OCI-M2 (cell line): ENCODE measurements at regions not wholly inside any gene's neighbourhood (a gene's known extent, or its start where the extent isn't known, plus 50 kb on each side); places are given as distances from the start of the nearest gene placed in this dataset.

Experiments used
- DNase-seq: peaks from one replicate; lab custom pipeline; 2025; ENCODE audit not compliant: unreplicated experiment; lab: John Stamatoyannopoulos, UW

DNA sequence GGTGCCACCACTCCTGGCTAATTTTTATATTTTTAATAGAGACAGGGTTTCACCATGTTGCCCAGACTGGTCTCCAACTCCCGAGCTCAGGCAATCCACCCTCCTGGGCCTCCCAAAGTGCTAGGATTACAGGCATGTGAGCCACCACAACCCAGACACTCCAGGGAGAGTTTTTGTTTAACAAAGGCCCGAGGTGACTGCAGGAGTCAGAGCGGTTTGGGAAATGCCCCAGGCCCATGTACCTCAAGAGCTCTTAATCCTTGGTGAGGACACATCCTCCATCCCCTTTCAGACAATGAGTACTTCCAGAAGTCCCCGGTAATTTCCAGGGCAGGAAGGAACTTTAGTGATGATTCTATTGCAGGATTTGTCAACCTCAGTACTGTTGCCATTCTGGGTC lies 176.0 kb downstream of the ESRRB start:
- no peak for DNase-seq

DNA sequence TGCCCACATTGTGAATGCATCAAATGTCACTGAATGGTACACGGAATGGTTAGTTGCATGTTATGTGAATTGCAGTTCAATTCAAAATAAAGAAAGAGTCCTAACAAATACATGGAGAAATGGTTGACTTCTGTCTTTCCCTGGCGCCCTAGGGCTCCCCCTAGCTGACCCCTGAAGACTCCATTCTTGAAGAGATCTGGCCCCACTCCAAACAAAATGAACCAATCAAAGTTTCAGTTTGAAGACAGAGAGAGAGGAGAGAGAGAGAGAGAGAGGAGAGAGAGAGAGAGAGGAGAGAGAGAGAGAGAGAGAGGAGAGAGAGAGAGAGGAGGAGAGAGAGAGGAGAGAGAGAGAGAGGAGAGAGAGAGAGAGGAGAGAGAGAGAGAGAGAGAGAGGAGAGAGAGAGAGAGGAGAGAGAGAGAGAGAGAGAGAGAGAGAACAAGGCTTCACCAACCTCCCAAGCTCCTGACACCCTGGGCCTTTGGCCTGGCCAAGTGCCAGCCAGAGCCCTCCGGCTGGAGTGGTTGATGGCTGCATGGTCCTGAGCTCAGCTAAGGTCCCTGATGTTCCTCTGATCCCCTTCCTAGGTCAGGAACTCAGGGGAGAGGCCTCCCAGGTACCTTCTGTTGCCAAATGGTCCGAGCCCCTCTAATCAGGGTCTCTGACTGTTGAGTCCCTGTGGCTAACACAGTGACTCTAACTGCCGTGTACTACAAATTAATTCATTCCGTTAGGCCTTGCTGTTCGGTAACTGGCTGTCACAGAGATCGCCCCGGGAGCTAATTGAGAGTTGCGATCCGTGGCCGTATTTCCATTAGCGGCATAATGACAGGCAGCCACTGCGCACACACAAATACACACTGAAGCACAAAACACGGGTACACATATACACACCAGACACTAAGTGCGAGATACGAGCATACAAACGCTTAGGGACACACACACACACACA lies 188.8 kb downstream of the ESRRB start:
- no peak for DNase-seq

DNA sequence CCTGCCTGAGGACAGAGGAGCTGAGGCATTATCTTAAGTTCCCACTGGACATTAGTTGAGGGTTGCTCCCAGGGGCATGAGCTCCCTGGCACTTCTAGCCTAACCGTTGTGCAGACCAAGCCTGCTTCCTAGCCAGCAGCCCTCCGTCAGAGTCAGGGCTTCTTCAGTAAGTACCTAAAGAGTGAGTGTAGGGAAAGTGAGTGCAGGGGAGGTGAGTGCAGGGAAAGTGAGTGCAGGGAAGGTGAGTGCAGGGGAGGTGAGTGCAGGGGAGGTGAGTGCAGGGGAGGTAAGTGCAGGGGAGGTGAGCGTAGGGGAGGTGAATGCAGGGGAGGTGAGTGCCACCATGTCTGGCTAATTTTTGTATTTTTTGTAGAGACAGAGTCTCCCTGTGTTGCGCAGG lies 190.5 kb downstream of the ESRRB start:
- DNase-seq, result no peak

DNA sequence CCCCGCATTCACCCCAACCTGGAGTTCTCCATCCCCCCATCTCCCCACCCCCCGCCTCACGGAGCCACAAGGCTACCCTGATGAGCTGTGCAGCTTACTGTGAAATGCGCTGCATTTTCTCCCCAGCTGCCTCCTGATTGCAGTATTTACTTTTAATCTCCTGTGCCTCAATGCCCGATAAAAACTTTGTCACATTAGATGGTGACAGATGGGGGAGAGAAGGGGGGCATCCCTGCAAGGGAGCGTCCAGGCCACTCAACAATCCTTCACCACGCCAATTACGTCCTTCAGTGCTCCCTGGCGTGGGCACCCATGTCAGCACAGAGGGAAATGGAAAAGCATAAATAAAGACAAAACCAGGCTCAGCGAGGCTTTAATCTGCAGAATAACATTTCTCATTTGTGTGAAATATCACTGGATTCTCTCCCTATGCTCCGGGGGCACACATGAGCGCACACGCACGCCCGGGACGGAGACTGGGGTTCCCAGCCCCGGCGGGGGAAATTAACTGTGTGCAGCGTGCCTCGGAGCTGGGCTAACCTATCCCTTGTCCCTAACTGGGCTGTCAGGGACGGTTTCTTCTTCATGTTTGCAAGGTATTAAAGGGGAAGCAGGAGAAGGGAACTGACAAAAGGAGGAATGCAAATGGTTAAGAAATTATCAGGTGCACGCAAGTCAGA lies 186.7 kb upstream of the VASH1 start:
- no peak for DNase-seq

DNA sequence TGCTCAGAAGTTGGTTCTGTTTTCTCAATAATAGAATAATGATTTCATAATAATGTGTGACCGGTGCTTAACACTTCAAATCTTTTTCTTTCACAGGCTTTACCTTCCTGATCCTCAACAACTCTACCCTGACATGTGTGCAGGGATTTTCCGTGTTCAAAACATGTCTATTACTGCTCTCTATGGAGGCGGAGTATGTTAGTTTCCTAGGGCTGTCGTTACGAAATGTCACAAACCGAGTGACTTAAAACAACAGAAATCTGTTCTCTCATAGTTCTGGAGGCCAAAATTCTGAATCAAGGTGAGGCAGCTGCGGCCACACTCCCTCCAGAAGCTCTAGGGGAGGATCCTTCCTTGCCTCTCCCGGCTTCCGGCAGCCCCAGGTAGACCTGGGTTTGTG lies 186.2 kb upstream of the VASH1 start:
- no peak for DNase-seq

DNA sequence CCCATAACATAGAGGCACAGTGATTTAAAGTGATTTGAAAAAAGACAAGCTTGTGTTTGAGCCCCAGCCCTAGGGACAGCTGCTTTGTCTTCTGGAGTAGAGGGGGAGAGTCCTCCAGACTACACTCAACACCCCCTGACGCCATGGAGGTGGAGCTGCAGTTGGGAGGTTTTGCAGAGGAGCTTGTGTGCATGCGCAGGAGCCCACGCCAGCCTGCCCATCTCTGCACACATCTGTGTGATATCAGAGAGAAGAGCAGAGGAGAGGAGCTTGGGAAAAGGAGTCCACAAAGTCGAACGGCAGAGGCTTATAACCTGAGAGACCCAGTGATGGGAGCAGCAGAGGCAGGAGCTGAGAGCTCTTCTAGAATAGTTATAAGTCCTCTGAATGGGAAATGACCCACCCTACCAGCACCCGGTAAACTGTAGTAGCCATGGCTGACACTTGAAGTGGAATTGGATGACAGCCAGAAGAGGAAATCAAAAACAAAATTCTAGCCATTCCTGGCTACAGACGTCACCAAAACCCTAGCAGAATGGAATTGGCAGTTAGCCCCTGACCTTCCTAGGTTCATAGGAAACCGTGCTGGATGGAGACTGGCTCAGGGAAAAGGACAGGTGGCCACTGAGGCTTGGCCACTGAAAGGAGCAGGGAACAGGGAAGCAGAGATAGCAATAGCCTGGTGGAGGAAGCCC lies 185.1 kb upstream of the VASH1 start:
- no peak for DNase-seq

DNA sequence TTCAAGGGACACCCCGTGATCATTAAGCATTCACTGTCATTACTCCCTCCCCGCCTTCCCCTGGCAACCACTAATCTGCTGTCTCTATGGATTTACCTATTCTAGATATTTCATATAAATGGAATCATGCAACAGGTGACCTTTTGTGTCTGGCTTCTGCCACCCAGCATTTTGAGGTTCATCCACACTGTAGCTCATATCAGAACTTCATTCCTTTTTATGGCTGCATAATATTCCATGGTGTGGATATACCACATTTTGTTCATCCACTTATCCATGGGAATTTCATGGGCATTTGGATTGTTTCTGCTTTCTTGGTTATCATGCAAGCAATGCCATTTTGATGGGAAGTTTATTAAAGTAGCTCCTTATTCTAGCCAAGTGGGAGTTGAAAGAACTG lies 184.2 kb upstream of the VASH1 start:
- DNase-seq, result no peak

DNA sequence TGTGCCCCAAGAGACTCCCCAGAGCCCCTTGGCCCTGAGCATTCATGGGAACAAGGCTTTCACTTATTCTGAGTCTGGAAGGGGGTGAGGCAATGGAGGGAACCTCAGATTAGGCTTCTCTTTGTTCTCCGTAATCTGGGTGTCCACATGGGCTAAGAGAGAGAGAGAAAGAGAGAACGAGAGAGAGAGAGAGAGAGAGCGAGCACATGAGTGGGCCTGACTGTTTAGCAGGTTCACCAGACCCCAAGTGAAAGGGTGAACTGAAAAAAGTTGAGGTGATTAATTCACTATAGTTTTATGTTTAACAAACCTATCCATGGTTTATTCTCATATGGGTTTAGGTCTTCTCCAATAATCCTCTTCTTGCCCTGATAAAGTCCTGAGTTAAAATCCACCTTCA lies 183.4 kb upstream of the VASH1 start:
- DNase-seq, result no peak

DNA sequence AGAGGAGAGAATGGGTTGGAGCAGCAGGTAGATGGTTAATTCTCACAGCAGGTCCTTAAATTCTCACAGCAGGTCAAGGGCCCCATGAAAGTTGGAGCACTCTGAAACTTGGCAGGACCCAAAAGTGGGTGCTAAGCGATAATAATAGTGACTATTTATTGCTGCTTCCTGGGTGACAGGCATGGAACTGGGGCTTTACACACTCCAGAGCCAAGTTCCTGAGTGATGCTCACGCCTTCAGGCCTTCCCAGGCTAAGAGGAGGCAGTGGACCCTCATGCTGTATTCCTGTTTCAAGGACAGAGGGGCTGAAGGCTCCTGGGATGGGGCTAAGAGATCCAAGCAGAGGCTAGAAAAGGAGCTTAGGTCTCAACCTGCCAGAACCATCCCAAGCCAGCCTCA lies 180.9 kb upstream of the VASH1 start:
- DNase-seq, result no peak

DNA sequence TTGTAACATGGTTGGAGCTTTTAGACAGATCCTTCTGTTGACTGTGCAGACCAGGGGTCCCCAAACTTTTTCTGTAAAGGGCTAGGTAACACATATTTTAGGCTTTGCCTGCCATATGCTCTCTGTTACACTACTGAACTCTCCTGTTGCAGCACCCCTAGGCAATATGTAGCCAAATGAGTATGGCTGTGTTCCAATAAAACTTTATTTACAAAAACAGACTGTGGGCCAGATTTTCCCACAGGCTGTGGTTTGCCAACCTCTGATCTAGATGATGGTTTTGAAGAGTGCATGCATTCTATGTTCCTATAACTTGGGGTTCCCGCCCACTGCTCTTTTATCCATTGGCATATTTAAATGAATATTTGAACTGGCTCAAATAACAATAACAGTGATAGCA lies 180.3 kb upstream of the VASH1 start:
- no peak for DNase-seq

DNA sequence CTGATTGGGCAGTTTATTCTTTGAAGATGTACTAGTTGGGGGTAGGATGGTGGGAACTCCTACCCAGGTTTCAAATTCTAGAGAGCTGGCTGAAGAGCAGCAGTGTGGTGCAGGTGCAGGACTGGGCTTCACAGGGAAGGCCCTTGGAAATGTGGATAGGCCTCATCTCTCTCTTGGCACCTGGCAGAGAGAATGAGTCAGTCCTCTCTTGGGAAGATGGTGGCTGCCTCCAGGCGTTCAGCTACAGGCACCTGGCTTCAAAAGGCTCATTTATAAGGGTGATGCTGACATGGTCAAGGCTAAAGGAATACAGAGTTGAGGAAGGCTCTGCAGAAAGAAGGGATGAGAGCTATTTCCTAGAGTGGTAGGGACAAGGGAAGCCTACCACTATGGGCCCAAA lies 179.7 kb upstream of the VASH1 start:
- DNase-seq, result no peak

DNA sequence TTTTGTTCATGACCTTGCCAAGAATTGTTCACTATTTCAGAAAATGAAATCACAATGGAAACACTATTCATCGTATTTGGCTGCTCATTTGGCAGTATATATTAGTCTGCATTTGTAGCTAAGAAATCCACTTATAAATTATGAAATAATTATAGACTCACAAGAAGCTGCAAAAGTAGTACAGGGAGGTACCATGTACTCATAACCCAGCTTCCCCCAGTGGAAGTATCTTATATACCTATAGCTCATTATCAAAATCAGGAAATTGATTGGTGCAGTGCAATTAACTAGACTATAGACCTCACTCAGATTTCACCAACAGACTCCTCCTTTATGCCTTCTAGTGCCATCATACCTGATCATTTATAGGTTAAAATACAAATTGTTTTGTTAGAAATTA lies 178.8 kb upstream of the VASH1 start:
- no peak for DNase-seq

DNA sequence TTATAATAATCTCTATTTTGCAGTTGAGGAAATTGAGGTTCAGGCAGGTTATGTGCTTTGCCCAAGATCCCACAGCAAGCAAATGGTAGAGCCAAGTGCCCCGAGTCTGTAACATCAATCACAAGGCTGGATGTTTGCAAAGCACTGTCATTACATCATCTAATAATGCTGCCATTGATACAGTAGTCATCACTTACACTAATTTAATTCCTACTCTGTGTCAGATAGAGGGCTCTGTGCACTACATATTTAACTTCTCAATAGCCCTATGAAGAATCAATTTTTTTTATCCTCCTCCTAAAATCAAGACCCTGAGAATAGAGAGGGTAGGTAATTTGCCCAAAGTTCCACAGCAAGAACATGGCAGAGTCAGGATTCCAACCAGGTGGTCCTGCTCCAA lies 178.1 kb upstream of the VASH1 start:
- DNase-seq, result no peak

DNA sequence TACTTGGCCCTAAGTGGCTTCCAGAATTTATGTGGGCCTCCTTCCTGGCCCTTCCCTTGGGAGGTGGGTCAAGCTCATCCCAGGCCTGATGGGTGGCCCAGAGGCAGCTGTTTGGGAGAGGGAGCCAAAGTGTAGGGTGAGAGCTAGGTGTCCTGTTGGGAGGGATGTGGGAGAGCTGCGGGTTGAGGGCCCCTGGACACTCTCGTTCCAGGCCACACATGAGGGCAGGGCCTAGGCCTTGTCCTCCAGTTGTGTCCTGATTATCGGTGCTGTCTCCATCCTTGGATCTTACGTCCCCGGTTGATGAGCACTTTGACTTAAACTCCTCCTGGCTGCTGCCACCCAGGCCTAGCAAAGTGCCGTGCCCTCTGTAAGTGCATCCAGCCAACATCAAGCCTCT lies 177.5 kb upstream of the VASH1 start:
- DNase-seq, result no peak

DNA sequence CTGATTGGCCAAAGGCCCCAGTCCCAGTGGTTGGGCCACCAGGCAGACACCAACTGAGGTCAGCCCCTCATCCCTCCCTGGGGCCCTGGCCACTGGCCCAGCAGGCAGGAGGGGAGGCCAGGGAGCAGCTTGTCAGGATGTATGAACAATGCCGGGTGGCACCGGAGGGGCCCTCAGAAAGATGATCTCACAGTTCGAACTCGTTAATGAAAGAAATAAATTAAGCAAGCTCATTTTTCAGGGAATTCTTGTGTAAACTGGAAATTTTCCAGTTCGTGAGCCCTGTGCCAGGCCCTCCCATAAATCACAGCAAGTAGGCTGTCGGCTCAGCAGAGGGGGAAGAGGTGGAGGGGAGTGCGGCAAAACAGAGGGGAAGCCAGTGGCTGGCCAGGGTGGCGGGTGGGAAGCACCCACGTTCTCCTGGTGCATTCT lies 177.0 kb upstream of the VASH1 start:
- DNase-seq, result no peak

DNA sequence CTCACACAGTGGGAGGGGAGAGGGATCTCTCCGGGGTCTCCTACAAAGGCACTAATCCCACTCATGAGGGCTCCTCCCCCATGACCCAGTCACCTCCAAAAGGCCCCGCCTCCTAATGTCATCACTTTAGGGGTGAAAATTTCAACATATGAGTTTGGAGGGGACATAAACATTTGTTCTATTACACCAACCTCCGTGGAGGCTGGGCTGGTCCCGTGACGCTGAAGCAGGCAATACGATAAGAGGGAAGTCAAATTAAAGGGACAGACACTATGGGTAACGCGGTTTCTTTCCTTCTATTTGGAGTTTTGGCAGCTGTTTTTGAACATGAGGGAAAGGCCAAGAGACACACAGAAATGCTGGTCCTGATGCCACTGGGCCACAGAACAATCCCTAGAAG lies 175.7 kb upstream of the VASH1 start:
- no peak for DNase-seq

DNA sequence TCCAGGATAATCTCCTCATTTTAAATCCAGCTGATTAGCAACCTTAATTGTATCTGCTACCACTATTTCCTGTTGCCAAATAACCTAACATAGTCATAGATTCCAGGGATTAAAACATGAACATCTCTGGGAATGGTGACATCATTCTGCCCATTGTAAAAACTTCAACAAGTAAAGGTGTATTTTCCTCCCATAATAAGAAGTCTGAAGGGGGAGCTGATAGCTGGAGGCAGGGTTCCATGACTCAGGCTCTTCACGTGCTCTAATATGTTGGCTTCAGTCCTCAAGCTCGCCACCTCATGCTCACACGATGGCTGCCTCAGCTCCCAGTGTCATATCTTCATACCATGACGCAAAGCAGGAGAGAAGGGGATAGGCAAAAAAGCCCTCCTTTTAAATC lies 172.0 kb upstream of the VASH1 start:
- no peak for DNase-seq

DNA sequence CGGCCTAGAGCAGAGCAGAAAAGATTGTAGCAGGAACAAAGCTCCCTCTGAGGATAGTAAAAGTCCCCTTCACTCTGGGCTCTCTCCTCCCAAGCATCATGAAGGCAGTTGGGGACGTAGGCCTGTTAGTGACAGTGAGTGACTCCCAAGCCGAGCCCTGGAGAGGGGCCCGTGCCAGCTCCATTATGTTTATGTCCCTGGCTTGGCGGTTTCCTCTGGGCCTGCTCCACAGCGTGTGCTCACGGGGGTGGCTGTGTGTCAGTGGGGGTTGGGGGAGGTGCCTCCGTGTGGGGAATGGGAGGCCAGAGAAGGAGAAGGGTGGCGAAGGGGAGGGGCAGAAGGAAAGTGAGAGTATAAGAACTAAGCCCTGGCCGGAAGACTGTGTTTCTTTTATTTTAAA lies 170.0 kb upstream of the VASH1 start:
- no peak for DNase-seq

DNA sequence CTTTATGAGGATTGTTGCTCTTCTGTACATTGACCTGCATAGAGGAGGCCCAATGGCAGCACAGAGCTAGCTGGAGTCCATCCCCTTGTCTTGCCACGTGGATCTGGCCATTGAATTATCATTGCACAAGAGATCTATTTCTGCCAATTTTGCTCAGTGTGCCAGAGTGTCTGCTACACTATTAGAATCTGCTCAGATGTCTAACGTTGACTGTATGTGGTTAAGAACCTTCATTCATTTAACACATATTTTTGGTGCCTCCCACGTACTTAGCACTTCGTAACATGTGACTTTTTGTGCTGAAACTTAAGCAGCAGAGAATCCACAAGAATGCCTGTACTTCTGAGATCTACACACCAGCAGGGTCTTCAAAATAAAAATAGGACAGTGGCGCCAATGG lies 166.0 kb upstream of the VASH1 start:
- no peak for DNase-seq

DNA sequence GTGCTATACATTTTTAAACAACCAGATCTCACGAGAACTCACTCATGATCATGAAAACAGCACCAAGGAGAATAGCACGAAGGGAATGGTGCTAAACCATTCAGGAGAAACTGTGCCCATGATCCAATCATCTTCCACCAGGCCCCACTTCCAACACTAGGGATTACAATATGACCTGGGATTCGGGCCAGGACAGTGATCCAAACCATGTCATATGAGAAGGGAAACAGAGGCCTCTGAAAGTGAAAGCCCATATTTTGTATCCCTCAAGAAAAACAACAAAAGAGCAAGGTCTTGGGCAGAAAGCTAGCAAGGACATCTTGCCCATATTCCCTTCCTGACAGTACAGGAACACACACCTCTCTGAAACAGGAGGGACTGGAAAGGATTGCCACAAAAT lies 163.9 kb upstream of the VASH1 start:
- DNase-seq, result no peak

DNA sequence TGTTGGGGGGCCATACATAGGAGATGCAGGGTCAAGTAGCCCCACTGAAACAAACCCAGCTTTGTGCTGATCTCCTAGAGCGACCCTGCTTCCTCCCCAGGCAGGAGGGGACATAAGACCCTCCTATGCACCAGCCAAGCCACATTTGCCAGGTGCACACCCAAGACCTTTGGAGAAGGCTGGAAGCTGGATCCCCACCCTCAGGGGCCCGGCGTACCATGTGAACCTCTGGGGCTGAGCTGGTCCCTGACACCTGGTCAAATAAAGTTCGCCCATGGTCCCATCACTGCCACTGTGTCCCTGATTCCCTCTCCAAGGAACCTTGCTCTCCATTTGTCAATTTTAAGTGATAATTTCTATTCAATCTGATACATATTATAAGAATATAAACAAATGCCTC lies 162.1 kb upstream of the VASH1 start:
- DNase-seq, result no peak
